GM12865 (cell line): ENCODE measurements at regions not wholly inside any gene's neighbourhood (a gene's known extent, or its start where the extent isn't known, plus 50 kb on each side); places are given as distances from the start of the nearest gene placed in this dataset.

ENCODE experiments used
- DNase-seq: peaks from one replicate; pipeline ENCODE4 v3.0.0; 2010; ENCODE audit warnings: low read depth
- H3K4me3 ChIP-seq: 2 replicates; pipeline ENCODE4 v1.5.1; 2011; ENCODE audit warnings: mild to moderate bottlenecking, low read depth, low read length, control low read depth
- CTCF ChIP-seq: IDR thresholded peaks from 2 replicates; pipeline ENCODE4 v1.5.1; 2011; ENCODE audit warnings: low read length, control low read depth, low read depth, inconsistent platforms; ENCODE audit not compliant: insufficient read depth; ENCODE audit errors: missing control alignments

DNA sequence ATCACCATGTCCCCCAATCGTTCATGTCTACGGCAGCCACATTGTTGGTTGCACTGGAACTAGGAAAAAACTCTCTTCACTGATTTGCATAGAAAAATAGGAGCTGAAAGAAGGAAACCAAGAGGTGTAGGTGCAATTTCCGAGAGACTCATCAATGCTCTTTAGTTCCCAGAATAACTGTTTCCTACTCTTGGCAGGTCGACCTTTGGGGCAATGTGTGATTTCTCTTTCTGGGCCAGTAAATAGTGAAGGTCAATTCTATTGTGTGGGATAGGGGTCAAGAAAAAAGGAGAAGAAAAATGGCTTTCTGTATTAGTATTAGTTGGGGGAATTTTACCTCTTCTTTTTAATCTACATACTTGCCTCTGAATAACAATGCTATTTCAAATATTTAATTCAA, 55.9 kb upstream of the PDE5A start:
- no peak overlapping the region for H3K4me3 ChIP-seq
- no peak for DNase-seq
- TF ChIP-seq CTCF, result no peak

DNA sequence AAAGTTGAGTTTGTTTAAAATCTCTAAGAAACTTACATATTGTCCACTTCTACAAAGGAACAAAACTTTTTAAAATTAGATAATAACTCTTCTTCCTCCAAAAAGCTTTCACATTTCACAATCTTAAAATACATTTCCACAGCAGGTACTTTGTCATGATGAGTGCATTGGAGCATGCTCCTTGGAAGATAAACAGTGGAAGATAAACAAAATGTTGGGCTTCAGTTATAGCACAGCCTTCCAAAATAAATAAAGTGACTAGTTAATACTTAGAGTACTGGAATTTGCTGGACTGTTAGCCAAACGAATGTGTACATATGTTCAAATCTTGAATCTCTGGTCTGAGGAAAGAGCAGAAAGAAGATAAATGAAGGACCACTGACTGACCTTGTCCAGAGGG, 54.9 kb upstream of the PDE5A start:
- no peak for TF ChIP-seq CTCF
- no peak for DNase-seq
- H3K4me3 ChIP-seq, result no peak overlapping the region

GRCh38 chr4:119682099-119682498, 53.5 kb upstream of the PDE5A start:
- no peak for DNase-seq
- no peak for TF ChIP-seq CTCF
- H3K4me3 ChIP-seq, result no peak overlapping the region

- DNase-seq, result no peak
- TF ChIP-seq CTCF, result no peak
- no peak overlapping the region for H3K4me3 ChIP-seq
These were observed 50.6 kb upstream of the PDE5A start for GRCh38 chr4:119679251-119679650.

DNA sequence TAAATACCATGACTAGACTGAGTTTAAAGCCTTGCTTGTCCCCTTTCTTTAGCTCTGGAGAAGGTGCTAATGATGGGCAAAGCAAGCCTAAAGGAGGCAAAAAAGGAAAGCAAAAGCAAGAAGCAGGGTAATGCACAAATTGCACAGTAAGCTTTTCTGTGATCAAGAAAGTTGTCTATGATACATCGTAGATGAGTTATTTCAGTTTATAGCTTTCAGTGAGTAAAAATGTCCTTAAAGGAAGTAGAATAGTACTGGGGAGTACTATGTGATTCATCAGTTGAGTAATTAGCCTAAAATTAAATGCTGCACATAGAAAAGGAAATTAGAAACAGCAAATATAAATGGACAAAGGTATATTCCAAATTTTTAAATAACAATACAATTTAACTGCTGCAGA, 50.2 kb upstream of the PDE5A start:
- H3K4me3 ChIP-seq, result no peak overlapping the region
- DNase-seq, result no peak
- TF ChIP-seq CTCF, result no peak
